ENCODE measurements at regions not wholly inside any gene's neighbourhood (a gene's known extent, or its start where the extent isn't known, plus 50 kb on each side); places are given as distances from the start of the nearest gene placed in this dataset.

DNA sequence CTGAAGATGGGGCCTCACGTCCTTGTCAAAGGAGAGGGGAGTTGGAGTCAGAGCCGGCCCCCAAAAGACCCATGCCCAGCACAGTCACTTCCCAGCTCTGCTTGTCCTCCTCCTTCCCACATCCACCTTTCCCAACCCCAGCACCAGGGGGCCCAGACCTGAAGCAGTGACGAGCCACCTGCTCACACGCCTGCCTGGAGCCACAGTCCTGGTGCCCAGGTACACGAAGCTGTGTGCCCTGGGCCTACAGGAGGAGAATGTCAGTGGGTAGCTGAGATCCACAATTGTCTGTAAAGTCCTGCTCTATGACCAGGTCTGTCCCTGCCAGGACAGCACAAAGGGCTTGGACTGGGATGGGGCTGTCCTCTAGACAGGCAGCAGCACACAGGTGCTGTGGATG lies 126.8 kb upstream of the PZP start:
- H4K20me1 ChIP-seq (ENCODE audit: insufficient read depth): no peaks in the 10 kb centered on the region
- H3K4me3 ChIP-seq (ENCODE audit: low read depth in 2 of 2, low read length in 1 of 2): no peak overlapping the region
- no peaks in the 10 kb centered on the region for H3K27me3 ChIP-seq (ENCODE audit: insufficient read depth)
- H3K9me3 ChIP-seq: no peaks in the 10 kb centered on the region
- DNase-seq: no peak
- WGBS (ENCODE audit: low lambda C conversion rate): 33% methylated on average over 2 of the region's 5 CpGs
- no peaks in the 10 kb centered on the region; a peak in 1 of 4 replicates for H3K4me1 ChIP-seq (ENCODE audit: control insufficient read depth in 1 of 2, insufficient read depth in 2 of 2, low read depth in 1 of 2, low read length in 1 of 2)
- no peak overlapping the region for H3K27ac ChIP-seq (ENCODE audit: low read depth in 2 of 2, low read length in 1 of 2)
- no peaks in the 10 kb centered on the region for H3K79me2 ChIP-seq (ENCODE audit: insufficient read depth)
- H3F3A ChIP-seq (replicated peaks; ENCODE audit: insufficient read depth): no peaks in the 10 kb centered on the region
- ChIA-PET POLR2A (no interaction called here), CTCF (interaction anchor here (1.1 to 3.3 kb wide), 2 partner anchors 9 to 12 kb away, joined by 3 to 8 read pairs; no protein-coding TSS in a partner anchor)
- no peaks in the 10 kb centered on the region for H3K36me3 ChIP-seq (replicated peaks in 1 of 2; ENCODE audit: control insufficient read depth in 1 of 2, insufficient read depth in 2 of 2, low read length in 1 of 2)
- H2AFZ ChIP-seq (ENCODE audit: low read depth): no peak overlapping the region
- H3K4me2 ChIP-seq: no peak overlapping the region
- H3K9me2 ChIP-seq: no peaks in the 10 kb centered on the region
- TF ChIP-seq, protein P1, sequence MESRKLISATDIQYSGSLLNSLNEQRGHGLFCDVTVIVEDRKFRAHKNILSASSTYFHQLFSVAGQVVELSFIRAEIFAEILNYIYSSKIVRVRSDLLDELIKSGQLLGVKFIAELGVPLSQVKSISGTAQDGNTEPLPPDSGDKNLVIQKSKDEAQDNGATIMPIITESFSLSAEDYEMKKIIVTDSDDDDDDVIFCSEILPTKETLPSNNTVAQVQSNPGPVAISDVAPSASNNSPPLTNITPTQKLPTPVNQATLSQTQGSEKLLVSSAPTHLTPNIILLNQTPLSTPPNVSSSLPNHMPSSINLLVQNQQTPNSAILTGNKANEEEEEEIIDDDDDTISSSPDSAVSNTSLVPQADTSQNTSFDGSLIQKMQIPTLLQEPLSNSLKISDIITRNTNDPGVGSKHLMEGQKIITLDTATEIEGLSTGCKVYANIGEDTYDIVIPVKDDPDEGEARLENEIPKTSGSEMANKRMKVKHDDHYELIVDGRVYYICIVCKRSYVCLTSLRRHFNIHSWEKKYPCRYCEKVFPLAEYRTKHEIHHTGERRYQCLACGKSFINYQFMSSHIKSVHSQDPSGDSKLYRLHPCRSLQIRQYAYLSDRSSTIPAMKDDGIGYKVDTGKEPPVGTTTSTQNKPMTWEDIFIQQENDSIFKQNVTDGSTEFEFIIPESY (IDR thresholded peaks at IDR 0.05; ENCODE audit: borderline replicate concordance, low read depth): no peak
- no peak for TF ChIP-seq RFX5 (IDR thresholded peaks at IDR 0.05; ENCODE audit: low read length)
- TF ChIP-seq USF1 (IDR thresholded peaks at IDR 0.05; ENCODE audit: borderline replicate concordance, low read depth): no peak
- TF ChIP-seq PBX3 (IDR thresholded peaks at IDR 0.05): no peak
- TF ChIP-seq RAD21 (IDR thresholded peaks at IDR 0.05; ENCODE audit: low read length): no peak
- no peak for TF ChIP-seq GABPA (IDR thresholded peaks at IDR 0.05; ENCODE audit: low read depth)
- TF ChIP-seq, protein P2, sequence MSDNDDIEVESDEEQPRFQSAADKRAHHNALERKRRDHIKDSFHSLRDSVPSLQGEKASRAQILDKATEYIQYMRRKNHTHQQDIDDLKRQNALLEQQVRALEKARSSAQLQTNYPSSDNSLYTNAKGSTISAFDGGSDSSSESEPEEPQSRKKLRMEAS (IDR thresholded peaks at IDR 0.05; ENCODE audit: low read depth): no peak
- no peak for TF ChIP-seq RCOR1 (IDR thresholded peaks at IDR 0.05; ENCODE audit: low read length)
- TF ChIP-seq, protein P3, sequence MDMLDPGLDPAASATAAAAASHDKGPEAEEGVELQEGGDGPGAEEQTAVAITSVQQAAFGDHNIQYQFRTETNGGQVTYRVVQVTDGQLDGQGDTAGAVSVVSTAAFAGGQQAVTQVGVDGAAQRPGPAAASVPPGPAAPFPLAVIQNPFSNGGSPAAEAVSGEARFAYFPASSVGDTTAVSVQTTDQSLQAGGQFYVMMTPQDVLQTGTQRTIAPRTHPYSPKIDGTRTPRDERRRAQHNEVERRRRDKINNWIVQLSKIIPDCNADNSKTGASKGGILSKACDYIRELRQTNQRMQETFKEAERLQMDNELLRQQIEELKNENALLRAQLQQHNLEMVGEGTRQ (IDR thresholded peaks at IDR 0.05; ENCODE audit: borderline replicate concordance, low read depth, low read length): no peak
- no peak for TF ChIP-seq IRF3 (IDR thresholded peaks at IDR 0.05; ENCODE audit: low read depth, low read length)
- TF ChIP-seq, protein P4, sequence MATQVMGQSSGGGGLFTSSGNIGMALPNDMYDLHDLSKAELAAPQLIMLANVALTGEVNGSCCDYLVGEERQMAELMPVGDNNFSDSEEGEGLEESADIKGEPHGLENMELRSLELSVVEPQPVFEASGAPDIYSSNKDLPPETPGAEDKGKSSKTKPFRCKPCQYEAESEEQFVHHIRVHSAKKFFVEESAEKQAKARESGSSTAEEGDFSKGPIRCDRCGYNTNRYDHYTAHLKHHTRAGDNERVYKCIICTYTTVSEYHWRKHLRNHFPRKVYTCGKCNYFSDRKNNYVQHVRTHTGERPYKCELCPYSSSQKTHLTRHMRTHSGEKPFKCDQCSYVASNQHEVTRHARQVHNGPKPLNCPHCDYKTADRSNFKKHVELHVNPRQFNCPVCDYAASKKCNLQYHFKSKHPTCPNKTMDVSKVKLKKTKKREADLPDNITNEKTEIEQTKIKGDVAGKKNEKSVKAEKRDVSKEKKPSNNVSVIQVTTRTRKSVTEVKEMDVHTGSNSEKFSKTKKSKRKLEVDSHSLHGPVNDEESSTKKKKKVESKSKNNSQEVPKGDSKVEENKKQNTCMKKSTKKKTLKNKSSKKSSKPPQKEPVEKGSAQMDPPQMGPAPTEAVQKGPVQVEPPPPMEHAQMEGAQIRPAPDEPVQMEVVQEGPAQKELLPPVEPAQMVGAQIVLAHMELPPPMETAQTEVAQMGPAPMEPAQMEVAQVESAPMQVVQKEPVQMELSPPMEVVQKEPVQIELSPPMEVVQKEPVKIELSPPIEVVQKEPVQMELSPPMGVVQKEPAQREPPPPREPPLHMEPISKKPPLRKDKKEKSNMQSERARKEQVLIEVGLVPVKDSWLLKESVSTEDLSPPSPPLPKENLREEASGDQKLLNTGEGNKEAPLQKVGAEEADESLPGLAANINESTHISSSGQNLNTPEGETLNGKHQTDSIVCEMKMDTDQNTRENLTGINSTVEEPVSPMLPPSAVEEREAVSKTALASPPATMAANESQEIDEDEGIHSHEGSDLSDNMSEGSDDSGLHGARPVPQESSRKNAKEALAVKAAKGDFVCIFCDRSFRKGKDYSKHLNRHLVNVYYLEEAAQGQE (IDR thresholded peaks at IDR 0.05; ENCODE audit: low read depth, low read length): no peak
- no peak for TF ChIP-seq TEAD4 (IDR thresholded peaks at IDR 0.05; ENCODE audit: borderline replicate concordance, insufficient read depth)
- no peak for TF ChIP-seq CHD2 (IDR thresholded peaks at IDR 0.05; ENCODE audit: low read length, partially characterized antibody)
- no peak for TF ChIP-seq GATA2 (CRISPR knock-in tag; IDR thresholded peaks at IDR 0.05)
- TF ChIP-seq FOSL2 (IDR thresholded peaks at IDR 0.05; ENCODE audit: borderline replicate concordance, low read depth): no peak
- TF ChIP-seq MEF2A (IDR thresholded peaks at IDR 0.05; ENCODE audit: borderline replicate concordance, low read depth): no peak
- no peak for TF ChIP-seq TAF1 (IDR thresholded peaks at IDR 0.05; ENCODE audit: borderline replicate concordance, low read depth, low read length)
- TF ChIP-seq SIN3A (IDR thresholded peaks at IDR 0.05; ENCODE audit: borderline replicate concordance, low read depth, low read length): no peak
- no peak for TF ChIP-seq MXI1 (IDR thresholded peaks at IDR 0.05; ENCODE audit: low read depth, low read length)
- TF ChIP-seq, protein P5, sequence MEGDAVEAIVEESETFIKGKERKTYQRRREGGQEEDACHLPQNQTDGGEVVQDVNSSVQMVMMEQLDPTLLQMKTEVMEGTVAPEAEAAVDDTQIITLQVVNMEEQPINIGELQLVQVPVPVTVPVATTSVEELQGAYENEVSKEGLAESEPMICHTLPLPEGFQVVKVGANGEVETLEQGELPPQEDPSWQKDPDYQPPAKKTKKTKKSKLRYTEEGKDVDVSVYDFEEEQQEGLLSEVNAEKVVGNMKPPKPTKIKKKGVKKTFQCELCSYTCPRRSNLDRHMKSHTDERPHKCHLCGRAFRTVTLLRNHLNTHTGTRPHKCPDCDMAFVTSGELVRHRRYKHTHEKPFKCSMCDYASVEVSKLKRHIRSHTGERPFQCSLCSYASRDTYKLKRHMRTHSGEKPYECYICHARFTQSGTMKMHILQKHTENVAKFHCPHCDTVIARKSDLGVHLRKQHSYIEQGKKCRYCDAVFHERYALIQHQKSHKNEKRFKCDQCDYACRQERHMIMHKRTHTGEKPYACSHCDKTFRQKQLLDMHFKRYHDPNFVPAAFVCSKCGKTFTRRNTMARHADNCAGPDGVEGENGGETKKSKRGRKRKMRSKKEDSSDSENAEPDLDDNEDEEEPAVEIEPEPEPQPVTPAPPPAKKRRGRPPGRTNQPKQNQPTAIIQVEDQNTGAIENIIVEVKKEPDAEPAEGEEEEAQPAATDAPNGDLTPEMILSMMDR (IDR thresholded peaks at IDR 0.05): no peak
- no peak overlapping the region for H3K9ac ChIP-seq
